ENCODE measurements at regions not wholly inside any gene's neighbourhood (a gene's known extent, or its start where the extent isn't known, plus 50 kb on each side); places are given as distances from the start of the nearest gene placed in this dataset.
"Not testable (repeated sequence)": the region's sequence is repeated elsewhere in the genome, so short reads cannot be mapped to it uniquely, and the experiment has no call there.

- no peak for DNase-seq
- TF ChIP-seq POLR2A (IDR thresholded peaks at IDR 0.05; ENCODE audit: low read length) (no peak), GATA1 (IDR thresholded peaks at IDR 0.05; ENCODE audit: low read depth, low read length) (no peak)
Observed at GRCh38 chr5:142542078-142542477, 143.8 kb downstream of the FGF1 start.

GRCh38 chr5:142540922-142541422, 144.9 kb downstream of the FGF1 start:
- TF ChIP-seq GATA1 (IDR thresholded peaks at IDR 0.05; ENCODE audit: low read depth, low read length): no peak
- no peak for TF ChIP-seq POLR2A (IDR thresholded peaks at IDR 0.05; ENCODE audit: low read length)
- DNase-seq: no peak

- no peak for TF ChIP-seq POLR2A (IDR thresholded peaks at IDR 0.05; ENCODE audit: low read length)
- no peak for TF ChIP-seq GATA1 (IDR thresholded peaks at IDR 0.05; ENCODE audit: low read depth, low read length)
- DNase-seq: no peak
Observed at GRCh38 chr5:142539154-142539740, 146.6 kb downstream of the FGF1 start.

DNA sequence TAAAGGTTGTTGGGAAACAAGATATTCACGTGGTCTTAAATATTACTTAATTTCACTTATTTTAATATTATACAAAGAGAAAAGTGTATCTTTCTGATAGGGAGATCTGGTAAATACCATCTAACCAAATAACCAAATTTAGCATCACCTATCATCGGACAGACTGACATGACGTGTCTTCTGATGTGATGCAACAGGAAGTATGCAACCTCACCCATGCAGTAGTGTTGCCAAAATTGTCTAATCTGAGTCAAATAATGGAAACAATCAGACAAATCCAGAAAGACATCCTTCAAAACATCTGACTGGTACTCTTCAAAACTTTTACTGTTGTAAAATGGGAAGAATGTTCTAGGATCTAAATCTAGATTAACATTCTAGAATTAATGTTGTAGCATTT, 148.0 kb downstream of the FGF1 start:
- TF ChIP-seq POLR2A (IDR thresholded peaks at IDR 0.05; ENCODE audit: low read length): no peak
- no peak for TF ChIP-seq GATA1 (IDR thresholded peaks at IDR 0.05; ENCODE audit: low read depth, low read length)
- DNase-seq: no peak

DNA sequence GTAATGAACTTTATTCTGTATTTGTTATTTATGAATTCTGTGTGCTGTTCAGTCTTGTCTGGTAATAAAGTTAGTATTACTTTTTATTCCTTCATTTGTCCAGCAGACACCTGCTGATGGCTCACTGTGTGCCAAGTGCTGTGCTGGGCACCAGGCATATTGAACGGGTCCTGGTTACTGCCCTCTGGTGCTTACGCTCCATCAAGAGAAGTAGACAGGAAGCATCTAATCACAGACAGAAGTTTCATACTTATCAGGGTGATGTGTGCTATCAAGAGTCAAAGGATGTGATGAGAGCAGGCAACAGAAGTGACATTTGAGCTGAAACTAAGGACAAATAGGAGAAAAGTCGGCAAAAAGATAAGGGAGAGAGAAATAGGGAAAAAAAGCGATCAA, 153.1 kb downstream of the FGF1 start:
- TF ChIP-seq POLR2A (IDR thresholded peaks at IDR 0.05; ENCODE audit: low read length): no peak
- no peak for TF ChIP-seq GATA1 (IDR thresholded peaks at IDR 0.05; ENCODE audit: low read depth, low read length)
- no peak for DNase-seq

DNA sequence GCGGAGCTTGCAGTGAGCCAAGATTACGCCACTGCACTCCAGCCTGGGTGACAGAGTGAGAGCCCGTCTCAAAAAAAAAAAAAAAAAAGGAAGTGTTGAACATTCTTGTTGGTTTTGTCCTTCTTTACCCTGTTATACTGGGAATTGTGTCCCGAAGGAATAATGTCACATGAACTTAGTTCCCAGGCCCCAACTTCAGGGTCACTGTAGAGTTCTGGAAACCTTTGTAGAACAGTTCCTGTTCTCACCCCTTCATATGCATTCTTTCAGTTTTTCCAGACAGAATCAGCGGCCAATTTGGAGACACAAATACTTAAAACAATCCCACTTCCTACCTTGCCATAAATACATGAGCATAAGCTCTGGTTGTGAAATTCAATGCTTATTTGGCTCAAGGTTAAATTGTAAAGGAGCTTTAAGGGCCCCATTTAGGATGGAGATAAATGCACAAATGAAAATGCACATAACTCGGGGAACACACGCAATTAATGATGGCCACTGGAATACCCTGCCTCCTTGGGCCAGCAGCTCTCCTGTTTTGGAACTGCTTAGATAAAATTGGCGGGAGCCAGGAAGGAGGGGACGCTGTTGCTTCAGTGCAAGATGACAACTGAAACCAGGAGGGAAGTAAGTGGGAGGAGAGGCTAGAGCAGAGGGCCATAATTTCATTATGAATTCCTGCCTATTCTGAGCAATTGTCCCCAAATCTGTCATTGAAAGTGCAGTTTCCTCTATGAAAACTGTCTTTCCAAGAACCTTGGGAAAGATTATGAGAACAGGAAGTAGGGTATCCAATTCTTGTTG, 153.7 kb downstream of the FGF1 start:
- DNase-seq: no peak
- no peak for TF ChIP-seq POLR2A (IDR thresholded peaks at IDR 0.05; ENCODE audit: low read length)
- no peak for TF ChIP-seq GATA1 (IDR thresholded peaks at IDR 0.05; ENCODE audit: low read depth, low read length)

- no peak for DNase-seq
- TF ChIP-seq GATA1 (IDR thresholded peaks at IDR 0.05; ENCODE audit: low read depth, low read length): no peak
- no peak for TF ChIP-seq POLR2A (IDR thresholded peaks at IDR 0.05; ENCODE audit: low read length)
Observed at GRCh38 chr5:142530904-142531303, 155.0 kb downstream of the FGF1 start.

DNA sequence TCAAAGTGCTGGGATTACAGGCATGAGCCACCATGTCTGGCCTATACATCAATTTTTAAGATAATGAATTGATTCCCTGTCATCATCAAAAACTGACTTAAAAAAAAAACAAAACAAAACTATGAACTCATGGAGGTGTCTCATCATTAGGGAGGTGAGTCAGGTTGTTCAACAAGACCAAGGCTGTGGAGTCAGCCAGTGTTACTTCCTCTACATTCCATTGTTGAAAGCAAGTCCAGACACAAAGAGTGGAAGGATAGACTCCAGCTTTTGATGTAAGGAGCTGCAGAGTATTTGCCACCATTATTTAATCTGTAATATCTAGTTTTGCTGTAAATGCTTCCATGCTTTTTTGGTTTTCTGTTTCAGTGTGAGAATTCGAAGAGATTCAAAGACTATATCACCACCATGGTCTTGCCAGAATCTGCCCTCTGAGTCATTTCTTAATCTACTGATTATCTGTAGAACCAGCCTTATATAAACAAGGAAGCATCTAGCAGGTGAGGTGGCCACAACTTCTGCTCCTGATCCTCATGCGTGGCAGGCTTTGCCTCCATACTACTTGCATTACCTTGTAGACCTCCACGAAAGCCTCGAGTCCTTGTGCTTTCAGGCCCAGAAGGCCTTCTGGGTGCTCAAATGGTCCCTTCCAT, 156.1 kb downstream of the FGF1 start:
- no peak for DNase-seq
- TF ChIP-seq GATA1 (IDR thresholded peaks at IDR 0.05; ENCODE audit: low read depth, low read length) (no peak), POLR2A (IDR thresholded peaks at IDR 0.05; ENCODE audit: low read length) (no peak)

DNA sequence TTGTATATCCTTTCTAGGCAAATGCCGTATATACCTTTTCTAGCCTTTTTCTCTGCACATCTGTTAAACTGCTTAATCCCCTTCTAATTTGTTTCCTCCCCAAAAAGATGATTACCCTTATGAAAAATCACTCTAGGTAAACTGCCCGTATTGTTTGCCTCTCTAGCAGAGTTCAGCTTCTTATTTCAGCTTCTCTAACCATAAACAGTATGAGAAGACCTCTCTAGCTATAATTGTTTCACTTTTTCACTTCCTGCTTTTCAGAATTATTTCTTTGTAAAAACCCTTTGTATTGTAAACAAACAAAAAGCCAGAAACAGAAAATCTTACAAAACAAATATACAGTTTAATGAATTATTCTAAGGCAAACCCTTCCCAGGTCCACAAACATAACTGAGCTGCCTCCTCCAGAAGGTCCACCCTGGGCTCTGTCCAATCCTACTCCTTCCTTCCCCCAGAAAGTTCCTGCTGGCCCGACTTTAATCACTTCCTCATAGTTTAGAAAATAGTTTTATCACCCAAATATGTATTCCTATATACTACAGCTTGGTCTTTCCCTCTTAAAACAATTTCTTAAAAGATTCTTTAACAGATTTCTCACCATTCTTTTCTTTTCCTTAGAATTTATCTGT, 158.1 kb downstream of the FGF1 start:
- TF ChIP-seq GATA1 (IDR thresholded peaks at IDR 0.05; ENCODE audit: low read depth, low read length): no peak
- no peak for TF ChIP-seq POLR2A (IDR thresholded peaks at IDR 0.05; ENCODE audit: low read length)
- no peak for DNase-seq

- no peak for TF ChIP-seq GATA1 (IDR thresholded peaks at IDR 0.05; ENCODE audit: low read depth, low read length)
- TF ChIP-seq POLR2A (IDR thresholded peaks at IDR 0.05; ENCODE audit: low read length): no peak
- DNase-seq: no peak
Observed at GRCh38 chr5:142527234-142527633, 158.7 kb downstream of the FGF1 start.

DNA sequence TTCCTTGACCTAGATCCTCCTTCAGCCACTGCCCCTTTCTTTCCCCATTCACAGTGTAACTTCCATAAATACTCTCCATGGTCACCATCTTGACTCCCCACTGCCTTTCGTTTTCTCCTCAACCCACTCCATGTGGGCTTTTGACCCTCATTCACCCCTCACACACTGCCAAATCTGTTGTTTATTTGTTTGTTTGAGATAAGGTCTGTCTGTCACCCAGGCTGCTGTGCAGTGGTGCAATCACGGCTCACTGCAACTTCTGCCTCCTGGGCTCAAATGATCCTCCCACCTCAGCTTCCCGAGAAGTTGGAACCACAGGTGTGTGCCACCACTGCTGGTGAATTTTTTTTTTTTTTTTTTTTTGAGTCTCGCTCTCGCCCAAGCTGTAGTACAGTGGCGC, 162.9 kb downstream of the FGF1 start:
- TF ChIP-seq GATA1 (IDR thresholded peaks at IDR 0.05; ENCODE audit: low read depth, low read length) (no peak), POLR2A (IDR thresholded peaks at IDR 0.05; ENCODE audit: low read length) (no peak)
- DNase-seq: no peak

GRCh38 chr5:142521706-142522105, 164.2 kb downstream of the FGF1 start:
- no peak for DNase-seq
- no peak for TF ChIP-seq POLR2A (IDR thresholded peaks at IDR 0.05; ENCODE audit: low read length)
- no peak for TF ChIP-seq GATA1 (IDR thresholded peaks at IDR 0.05; ENCODE audit: low read depth, low read length)

DNA sequence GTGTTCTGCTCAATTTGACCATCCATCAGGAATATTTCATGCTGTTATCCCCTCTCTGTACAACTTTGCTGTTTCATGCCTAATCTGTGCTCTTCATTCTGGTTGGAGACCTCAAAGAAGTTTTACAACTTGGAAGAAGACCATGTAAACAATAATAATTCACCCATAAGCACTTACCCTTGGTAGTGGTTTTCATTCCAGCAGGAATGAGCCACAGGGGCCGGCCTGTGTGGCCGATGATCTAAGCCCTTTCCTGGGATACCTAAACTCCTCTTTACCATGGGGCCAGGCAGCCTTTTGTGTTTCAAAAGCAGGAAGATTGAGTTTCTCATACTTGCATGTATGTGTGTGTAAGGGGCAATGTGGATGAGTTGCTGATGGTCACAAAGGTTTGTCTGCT, 165.0 kb downstream of the FGF1 start:
- no peak for TF ChIP-seq GATA1 (IDR thresholded peaks at IDR 0.05; ENCODE audit: low read depth, low read length)
- TF ChIP-seq POLR2A (IDR thresholded peaks at IDR 0.05; ENCODE audit: low read length): no peak
- DNase-seq: no peak

- DNase-seq: not testable (repeated sequence)
Observed at GRCh38 chr5:142519913-142520312, 166.0 kb downstream of the FGF1 start.

Data from erythroblast (primary cell).